CD4-positive, alpha-beta T cell treated with Interferon alpha-2 for 1 hour (primary cell): ENCODE measurements at regions not wholly inside any gene's neighbourhood (a gene's known extent, or its start where the extent isn't known, plus 50 kb on each side); places are given as distances from the start of the nearest gene placed in this dataset.

ENCODE experiments used
- DNase-seq, 2 donors: peaks; one replicate each; pipeline ENCODE4 v3.0.0-alpha.2; 2020 to 2022

DNA sequence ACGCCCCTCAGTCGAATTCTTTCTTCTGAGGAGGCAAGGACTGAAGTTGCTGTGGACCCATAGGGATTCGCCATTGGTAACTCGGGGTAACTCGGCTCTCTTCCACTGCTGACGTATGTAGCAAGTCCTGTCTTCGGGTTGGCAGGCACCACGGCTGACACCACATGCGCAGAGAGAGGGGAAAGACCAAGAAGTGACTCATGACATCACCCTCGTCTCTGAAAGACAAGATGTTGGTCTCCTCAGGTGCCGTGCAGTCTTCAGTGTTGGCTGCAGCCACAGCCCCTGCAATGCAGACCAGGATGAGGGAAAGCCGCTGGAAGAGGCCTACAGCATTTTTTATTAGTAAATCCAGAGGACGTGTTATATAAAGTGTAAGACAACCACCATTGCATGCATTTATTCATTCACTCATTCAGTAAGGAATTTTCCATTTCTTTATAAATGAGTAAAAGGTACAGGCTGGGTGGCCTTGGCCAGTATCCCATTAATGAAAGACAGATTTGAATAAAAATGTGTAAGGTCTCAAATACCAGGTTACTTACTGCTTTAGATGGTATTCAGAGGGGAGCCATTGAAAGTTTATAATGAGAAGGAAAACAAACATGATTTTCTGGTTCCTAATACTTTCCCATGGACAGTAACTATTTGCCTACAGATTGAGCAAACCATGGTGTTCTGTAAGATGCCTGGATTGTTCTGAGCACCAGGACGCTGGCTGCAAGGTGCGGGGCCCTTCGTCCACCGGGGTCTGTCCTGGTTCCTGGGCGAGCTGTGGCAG lies 50.7 kb upstream of the IRF2BP2 start:
- DNase-seq, result no peak
